ENCODE measurements at regions not wholly inside any gene's neighbourhood (a gene's known extent, or its start where the extent isn't known, plus 50 kb on each side); places are given as distances from the start of the nearest gene placed in this dataset.
A peak's percentile ranks its signal among the peaks of the same experiment; 100 is the strongest.
"Not testable (repeated sequence)": the region's sequence is repeated elsewhere in the genome, so short reads cannot be mapped to it uniquely, and the experiment has no call there.

GRCh38 chr11:83403691-83404389 is 117.7 kb upstream of the CCDC90B start:
- no peak for DNase-seq (ENCODE audit: low read depth)

GRCh38 chr11:83401506-83402225 is 115.5 kb upstream of the CCDC90B start:
- DNase-seq (ENCODE audit: low read depth) = no peak

- no peak for DNase-seq (ENCODE audit: low read depth)
These were observed 108.2 kb upstream of the CCDC90B start for GRCh38 chr11:83394331-83394730.

- DNase-seq (ENCODE audit: low read depth) = no peak
These were observed 106.4 kb upstream of the CCDC90B start for GRCh38 chr11:83392556-83392955.

GRCh38 chr11:83389975-83390374 is 103.8 kb upstream of the CCDC90B start:
- DNase-seq (ENCODE audit: low read depth) = no peak

GRCh38 chr11:83383838-83384237 is 97.7 kb upstream of the CCDC90B start:
- DNase-seq (ENCODE audit: low read depth) = not testable (repeated sequence)

GRCh38 chr11:83374311-83374710 is 88.1 kb upstream of the CCDC90B start:
- no peak for DNase-seq (ENCODE audit: low read depth)

DNA sequence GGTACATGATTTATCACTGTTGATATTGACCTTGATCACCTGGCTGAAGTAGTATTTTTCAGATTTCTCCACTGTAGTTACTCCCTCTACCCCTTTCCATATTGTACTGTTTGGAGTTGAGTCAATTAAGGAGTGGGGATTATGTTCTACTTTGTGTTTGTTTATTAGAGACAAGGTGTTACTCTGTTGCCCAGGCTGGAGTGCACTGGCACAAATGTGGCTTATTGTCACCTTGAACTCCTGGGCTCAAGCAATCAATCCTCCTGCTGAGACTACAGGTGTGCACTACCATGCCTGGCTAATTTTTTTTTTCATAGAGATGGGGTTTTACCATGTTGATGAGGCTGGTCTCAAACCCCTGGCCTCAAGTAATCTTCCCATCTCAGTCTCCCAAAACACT is 85.3 kb upstream of the CCDC90B start:
- no peak for DNase-seq (ENCODE audit: low read depth)

DNA sequence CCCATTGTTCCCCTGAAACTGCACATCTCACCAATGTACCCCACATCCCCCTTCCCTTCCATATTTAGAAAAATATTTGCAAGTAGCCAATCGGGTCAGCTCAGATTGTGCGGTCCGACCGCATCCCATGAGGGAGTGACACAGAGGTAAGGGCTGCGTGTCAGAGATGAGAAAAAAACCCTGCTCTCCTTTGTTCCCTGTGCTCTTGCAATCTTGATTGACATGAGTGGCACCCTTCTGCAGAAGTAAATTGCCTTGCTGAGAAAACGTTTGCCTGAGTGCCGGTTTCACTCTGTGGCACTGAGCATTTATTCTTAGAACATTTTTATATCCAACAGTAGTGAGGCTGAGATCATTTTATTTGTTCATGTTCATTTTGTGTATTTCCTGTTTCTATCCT is 81.6 kb upstream of the CCDC90B start:
- DNase-seq (ENCODE audit: low read depth) = no peak

DNA sequence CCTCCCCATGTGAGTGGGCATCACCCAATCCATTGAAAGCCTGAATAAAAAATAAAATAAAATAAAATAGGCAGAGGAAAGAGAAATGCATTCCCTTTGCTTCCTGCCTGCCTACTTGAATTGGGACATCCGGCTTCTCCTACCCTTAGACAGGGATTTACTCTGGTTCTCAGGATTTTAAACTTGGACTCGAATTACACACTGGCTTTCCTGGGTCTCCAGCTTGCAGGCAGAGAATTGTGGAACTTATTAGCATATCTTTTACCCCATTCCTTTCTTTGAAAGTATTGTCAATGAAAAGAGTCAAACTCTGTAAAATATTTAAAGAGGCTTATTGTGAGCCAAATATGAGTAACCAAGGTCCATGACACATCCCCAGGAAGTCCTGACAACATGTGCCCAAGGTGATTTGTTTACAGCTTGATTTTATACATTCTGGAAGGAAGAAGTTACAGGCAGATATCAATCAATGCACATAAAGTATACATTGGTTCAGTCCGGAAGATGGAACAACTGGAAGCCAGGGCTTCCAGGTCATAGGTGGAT is 78.4 kb upstream of the CCDC90B start:
- peak; percentile 13 for DNase-seq (ENCODE audit: low read depth)

GRCh38 chr11:83363312-83363711 is 77.1 kb upstream of the CCDC90B start:
- peak; percentile 83 for DNase-seq (ENCODE audit: low read depth)

- no peak for DNase-seq (ENCODE audit: low read depth)
These were observed 75.7 kb upstream of the CCDC90B start for GRCh38 chr11:83361831-83362230.

DNA sequence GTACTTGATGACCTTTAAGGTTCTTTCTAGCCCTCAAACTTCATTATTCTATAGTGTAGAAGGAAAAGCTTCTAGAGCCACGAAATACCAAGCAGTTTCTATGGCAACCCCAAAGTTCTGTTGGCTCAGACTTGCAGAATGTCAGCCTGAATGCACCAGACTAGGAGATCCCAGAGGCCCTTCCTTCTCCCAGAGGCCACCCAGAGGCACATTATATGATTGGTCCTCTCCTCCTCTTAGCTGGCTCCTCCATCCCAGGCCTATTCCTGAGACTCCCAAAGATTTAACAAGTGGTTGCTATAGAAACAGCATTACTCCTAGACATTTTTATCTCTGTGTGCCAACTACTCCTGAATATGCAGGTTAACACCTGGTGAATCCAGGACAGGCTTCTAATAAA is 69.2 kb upstream of the CCDC90B start:
- no peak for DNase-seq (ENCODE audit: low read depth)

DNA sequence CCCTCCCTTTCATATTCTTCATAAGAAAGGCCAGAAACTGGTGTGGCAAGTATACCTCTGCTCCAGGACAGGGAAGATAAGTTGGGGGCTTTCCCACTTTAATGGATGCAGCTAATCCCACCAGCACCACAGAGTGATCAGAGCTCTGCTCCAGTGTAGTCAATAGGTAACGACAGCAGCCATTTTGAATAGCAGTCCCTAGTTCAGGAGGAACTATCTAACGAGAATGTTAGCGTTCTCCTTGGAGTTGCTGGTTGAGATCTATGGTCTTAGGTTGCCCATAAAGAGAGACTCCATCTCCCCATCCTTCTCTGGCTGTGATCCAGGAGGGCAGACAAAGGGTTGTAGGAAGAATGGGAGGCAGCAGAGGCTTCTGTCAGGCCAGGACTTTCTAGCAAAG is 64.0 kb upstream of the CCDC90B start:
- no peak for DNase-seq (ENCODE audit: low read depth)

DNA sequence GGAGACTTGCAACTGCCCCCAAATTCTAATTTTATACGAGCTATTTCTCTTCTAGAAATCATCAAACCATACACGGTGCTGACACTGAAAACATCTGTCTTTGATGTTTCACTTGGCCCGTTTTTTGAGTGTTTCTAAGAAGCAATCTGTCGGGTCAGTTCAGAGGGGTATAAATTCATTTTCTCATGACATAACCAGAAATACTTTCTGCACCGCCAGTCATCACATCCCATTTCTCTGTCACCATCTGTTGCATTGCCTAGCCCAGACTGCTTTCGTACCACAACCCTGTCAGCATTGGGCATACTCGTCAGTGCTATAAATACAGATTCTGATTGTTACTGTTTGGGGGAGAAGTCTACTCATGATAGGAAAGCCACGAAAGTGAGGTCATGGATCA is 63.1 kb upstream of the CCDC90B start:
- DNase-seq (ENCODE audit: low read depth) = no peak

DNA sequence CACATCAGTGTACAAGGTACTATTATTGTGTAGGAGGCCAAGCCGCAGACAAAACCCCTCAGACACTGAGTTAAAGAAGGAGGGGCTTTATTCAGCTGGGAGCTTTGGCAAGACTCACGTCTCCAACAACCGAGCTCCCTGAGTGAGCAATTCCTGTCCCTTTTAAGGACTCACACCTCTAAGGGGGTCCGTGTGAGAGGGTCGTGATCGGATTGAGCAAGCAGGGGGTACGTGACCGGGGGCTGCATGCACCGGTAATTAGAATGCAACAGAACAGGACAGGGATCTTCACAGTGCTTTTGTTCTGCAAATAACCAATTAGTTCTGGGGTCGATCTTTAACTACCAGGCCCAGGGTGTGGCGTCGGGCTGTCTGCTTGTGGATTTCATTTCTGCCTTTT is 60.5 kb upstream of the CCDC90B start:
- not testable (repeated sequence) for DNase-seq (ENCODE audit: low read depth)

DNA sequence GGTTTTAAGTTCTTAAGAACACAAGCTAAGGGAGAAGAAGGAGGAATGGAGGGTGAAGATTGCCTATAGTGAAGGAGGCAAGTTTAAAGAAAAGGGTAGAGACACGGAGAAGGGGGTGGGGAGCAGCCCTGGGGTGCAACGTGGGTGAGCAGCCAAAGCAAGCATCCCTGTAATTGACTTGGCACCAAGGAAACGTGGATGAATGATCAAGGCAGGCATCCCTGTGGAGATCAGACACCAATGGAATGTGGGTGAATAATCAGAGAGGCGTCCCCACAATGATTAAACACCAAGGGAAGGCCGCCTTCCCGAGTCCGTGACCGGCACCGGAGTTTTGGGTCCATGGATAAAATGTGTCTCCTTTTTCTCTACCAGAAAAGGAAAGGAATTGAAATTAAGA is 58.4 kb upstream of the CCDC90B start:
- DNase-seq (ENCODE audit: low read depth) = not testable (repeated sequence)

DNA sequence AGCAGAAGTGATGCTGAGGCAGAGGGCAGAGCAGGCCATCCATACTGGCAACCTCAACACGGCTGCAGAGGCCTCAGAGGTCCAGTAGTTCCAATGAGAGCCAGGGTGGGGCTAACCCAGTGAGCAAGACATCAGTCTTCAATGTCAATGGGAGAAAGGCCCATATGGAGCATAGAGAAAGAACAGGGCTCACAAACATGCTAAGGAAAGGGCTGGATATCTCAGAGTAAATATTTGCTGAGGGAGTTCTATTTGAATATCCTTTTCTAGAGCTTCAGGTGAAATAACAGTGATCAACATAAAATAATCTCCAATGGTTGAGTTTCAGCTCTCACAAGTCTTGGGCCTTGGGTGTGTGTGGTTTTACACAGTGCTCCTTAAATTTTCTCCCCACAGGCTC is 50.8 kb upstream of the CCDC90B start:
- no peak for DNase-seq (ENCODE audit: low read depth)
